ENCODE measurements at regions not wholly inside any gene's neighbourhood (a gene's known extent, or its start where the extent isn't known, plus 50 kb on each side); places are given as distances from the start of the nearest gene placed in this dataset.
"Not testable (repeated sequence)": the region's sequence is repeated elsewhere in the genome, so short reads cannot be mapped to it uniquely, and the experiment has no call there.

DNA sequence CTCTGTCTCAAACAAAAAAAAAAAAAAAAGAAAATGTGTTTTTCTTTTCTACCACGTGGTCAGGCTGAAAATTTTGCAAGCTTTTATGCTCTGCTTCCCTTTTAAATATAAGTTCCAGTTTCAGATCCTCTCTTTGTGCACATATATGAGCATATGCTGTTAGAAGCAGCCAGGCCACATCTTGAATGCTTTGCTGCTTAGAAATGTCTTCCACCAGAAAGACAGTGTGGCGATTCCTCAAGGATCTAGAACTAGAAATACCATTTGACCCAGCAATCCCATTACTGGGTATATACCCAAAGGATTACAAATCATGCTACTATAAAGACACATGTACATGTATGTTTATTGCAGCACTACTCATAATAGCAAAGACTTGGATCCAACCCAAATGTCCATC is 119.0 kb downstream of the BMP4 start:
- H2AK5ac ChIP-seq (ENCODE audit: low read depth, low read length); H3K79me2 ChIP-seq (ENCODE audit: control insufficient read depth in 1 of 2, insufficient read depth in 2 of 2, low read length in 2 of 2); H3K23me2 ChIP-seq (ENCODE audit: low read depth, low read length); H3K4me3 ChIP-seq (ENCODE audit: extremely low read depth in 1 of 4, insufficient read depth in 2 of 4, low read depth in 3 of 4, low read length in 4 of 4); POLR2A ChIA-PET (ENCODE audit: partially characterized antibody); H3K14ac ChIP-seq (ENCODE audit: insufficient read length); H3K4me2 ChIP-seq (ENCODE audit: insufficient read depth in 1 of 2, low read depth in 2 of 2, low read length in 2 of 2); H4K20me1 ChIP-seq (replicated peaks in 1 of 2; ENCODE audit: control insufficient read depth in 1 of 2, insufficient read depth in 2 of 2, low read length in 2 of 2); H2BK120ac ChIP-seq (replicated peaks; ENCODE audit: low read depth, low read length); H3K79me1 ChIP-seq (ENCODE audit: low read depth, low read length); H2AFZ ChIP-seq (ENCODE audit: low read length); H3K4me1 ChIP-seq (replicated peaks in 1 of 4; ENCODE audit: control insufficient read depth in 3 of 4, insufficient read depth in 4 of 4, low read length in 3 of 4); H3K27me3 ChIP-seq (replicated peaks in 1 of 4; ENCODE audit: control insufficient read depth in 3 of 4, extremely low read depth in 1 of 4, insufficient read depth in 3 of 4, low read length in 3 of 4); H2BK12ac ChIP-seq (ENCODE audit: low read depth, low read length); H3K27ac ChIP-seq (ENCODE audit: low read depth, low read length); CTCF ChIA-PET (ENCODE audit: partially characterized antibody); H3K36me3 ChIP-seq (ENCODE audit: control insufficient read depth in 2 of 4, insufficient read depth in 4 of 4, low read length in 3 of 4); H2BK15ac ChIP-seq (ENCODE audit: low read length); FAIRE-seq; DNase-seq (ENCODE audit: low read depth in 1 of 2, low spot score in 2 of 2); H4K8ac ChIP-seq (ENCODE audit: extremely low read depth, insufficient read depth, low read length); H3K56ac ChIP-seq (replicated peaks; ENCODE audit: insufficient read length, low read depth, low read length); H3K4ac ChIP-seq (replicated peaks; ENCODE audit: insufficient read length, low read depth, low read length); H4K91ac ChIP-seq (replicated peaks; ENCODE audit: insufficient read length, low read length); H3K23ac ChIP-seq (ENCODE audit: insufficient read length); H2BK5ac ChIP-seq (ENCODE audit: low read depth, low read length); H3K9ac ChIP-seq (replicated peaks in 1 of 4; ENCODE audit: extremely low read depth in 1 of 4, low read depth in 3 of 4, low read length in 3 of 4); H2BK20ac ChIP-seq (ENCODE audit: low read length); H3K18ac ChIP-seq (ENCODE audit: extremely low read depth, low read length); H4K5ac ChIP-seq (ENCODE audit: insufficient read length, low read depth, low read length); H3K9me3 ChIP-seq (ENCODE audit: insufficient read depth in 2 of 2, low read depth in 1 of 2, low read length in 1 of 2): not testable (repeated sequence)
- WGBS, 2 experiments (ENCODE audit: extremely low coverage in 1 of 2, insufficient coverage in 1 of 2, insufficient read length in 1 of 2, insufficient replicate concordance in 2 of 2, low coverage in 1 of 2, low lambda C conversion rate in 2 of 2, missing lambda C conversion rate in 1 of 2) = 94% methylated on average over 2 of the region's 2 CpGs; no CpG with 5 or more reads in 1 of the 2 experiments

Measured in H1 (cell line).